Endometrium (tissue), 2 donors: ENCODE measurements at regions not wholly inside any gene's neighbourhood (a gene's known extent, or its start where the extent isn't known, plus 50 kb on each side); places are given as distances from the start of the nearest gene placed in this dataset.
"Not testable (repeated sequence)": the region's sequence is repeated elsewhere in the genome, so short reads cannot be mapped to it uniquely, and the experiment has no call there.

ENCODE experiments used
- FAIRE-seq: peaks from 2 replicates; lab custom pipeline; 2012; peaks lifted over from hg19 to GRCh38; lab: Jason Lieb, UNC
- donor health status: control.
- donor health status: control.

- FAIRE-seq: no peak
Observed at GRCh38 chr10:7108141-7108540, 302.7 kb downstream of the SFMBT2 start.

GRCh38 chr10:7107285-7107684, 303.5 kb downstream of the SFMBT2 start:
- peak; percentile 31 for FAIRE-seq

- not testable (repeated sequence) for FAIRE-seq
Observed at GRCh38 chr10:7104379-7104778, 306.5 kb downstream of the SFMBT2 start.

GRCh38 chr10:7102557-7103349, 308.1 kb downstream of the SFMBT2 start:
- no peak for FAIRE-seq

- FAIRE-seq: no peak
Observed at GRCh38 chr10:7102084-7102483, 308.8 kb downstream of the SFMBT2 start.

- FAIRE-seq: no peak
Observed at GRCh38 chr10:7101451-7101850, 309.4 kb downstream of the SFMBT2 start.

- FAIRE-seq: peak; percentile 82
Observed at GRCh38 chr10:7100032-7100702, 310.7 kb downstream of the SFMBT2 start.

GRCh38 chr10:7098160-7098762, 312.6 kb downstream of the SFMBT2 start:
- FAIRE-seq: no peak

- no peak for FAIRE-seq
Observed at GRCh38 chr10:7094781-7095180, 316.1 kb downstream of the SFMBT2 start.

GRCh38 chr10:7093368-7093767, 317.5 kb downstream of the SFMBT2 start:
- FAIRE-seq: no peak

- no peak for FAIRE-seq
Observed at GRCh38 chr10:7092603-7093002, 318.2 kb downstream of the SFMBT2 start.

GRCh38 chr10:7090529-7090928, 320.3 kb downstream of the SFMBT2 start:
- peak; percentile 64 for FAIRE-seq

- FAIRE-seq: no peak
Observed at GRCh38 chr10:7085913-7086589, 324.8 kb downstream of the SFMBT2 start.

GRCh38 chr10:7085147-7085912, 325.5 kb downstream of the SFMBT2 start:
- no peak for FAIRE-seq

- no peak for FAIRE-seq
Observed at GRCh38 chr10:7084280-7085005, 326.4 kb downstream of the SFMBT2 start.

- FAIRE-seq: no peak
Observed at GRCh38 chr10:7082967-7083366, 327.9 kb downstream of the SFMBT2 start.

GRCh38 chr10:7077880-7078279, 333.0 kb downstream of the SFMBT2 start:
- FAIRE-seq: no peak

GRCh38 chr10:7075851-7076250, 335.0 kb downstream of the SFMBT2 start:
- FAIRE-seq: no peak

GRCh38 chr10:7075110-7075509, 335.7 kb downstream of the SFMBT2 start:
- FAIRE-seq: no peak

GRCh38 chr10:7071421-7071820, 339.4 kb downstream of the SFMBT2 start:
- FAIRE-seq: no peak

- no peak for FAIRE-seq
Observed at GRCh38 chr10:7070950-7071349, 339.9 kb downstream of the SFMBT2 start.
